ENCODE measurements at regions not wholly inside any gene's neighbourhood (a gene's known extent, or its start where the extent isn't known, plus 50 kb on each side); places are given as distances from the start of the nearest gene placed in this dataset.

- Histone ChIP-seq H3K27ac (ENCODE audit: low read depth, low read length, poor library complexity, severe bottlenecking) (no peak overlapping the region), H3K4me1 (ENCODE audit: insufficient read depth, low read length, poor library complexity, severe bottlenecking) (peaks cover 13% of the 10 kb centered on the region), H3K9me3 (ENCODE audit: low read depth, low read length, poor library complexity, severe bottlenecking) (no peaks in the 10 kb centered on the region), H3K36me3 (ENCODE audit: insufficient read depth, low read length, poor library complexity, severe bottlenecking) (no peaks in the 10 kb centered on the region), H3K4me3 (ENCODE audit: low read depth, low read length, poor library complexity, severe bottlenecking) (no peak overlapping the region), H3K27me3 (replicated peaks; ENCODE audit: insufficient read depth, low read depth, low read length, poor library complexity) (no peaks in the 10 kb centered on the region)
- BruUV-seq (replicated peaks) = no TSS peak
- intact Hi-C loops (cut with micrococcal nuclease; ENCODE audit: unreplicated experiment) = no loop called here
- ChIA-PET CTCF (interaction anchor here (0.6 to 1.0 kb wide), 2 partner anchors 12 to 14 kb away, joined by 7 to 9 read pairs; no protein-coding TSS in a partner anchor), POLR2A (ENCODE audit: low non-redundant PET) (no interaction called here)
- peak; percentile 42 for DNase-seq (ENCODE audit: low spot score)
- TF ChIP-seq CTCF (conservative IDR thresholded peaks at IDR 0.05; ENCODE audit: low read depth, low read length) (peak; percentile 73), EZH2 (IDR thresholded peaks at IDR 0.05; ENCODE audit: borderline replicate concordance, low read depth, low read length, poor library complexity, severe bottlenecking) (no peak)
Measured at GRCh38 chr5:39578887-39579497, 154.2 kb upstream of the DAB2 start.

GRCh38 chr5:39577529-39577928, 152.7 kb upstream of the DAB2 start:
- ChIA-PET POLR2A (ENCODE audit: low non-redundant PET) (no interaction called here), CTCF (no interaction called here)
- Histone ChIP-seq H3K4me1 (ENCODE audit: insufficient read depth, low read length, poor library complexity, severe bottlenecking) (peaks cover 13% of the 10 kb centered on the region), H3K27me3 (replicated peaks; ENCODE audit: insufficient read depth, low read depth, low read length, poor library complexity) (peaks cover 2% of the 10 kb centered on the region), H3K4me3 (ENCODE audit: low read depth, low read length, poor library complexity, severe bottlenecking) (no peak overlapping the region), H3K9me3 (ENCODE audit: low read depth, low read length, poor library complexity, severe bottlenecking) (no peaks in the 10 kb centered on the region), H3K36me3 (ENCODE audit: insufficient read depth, low read length, poor library complexity, severe bottlenecking) (no peaks in the 10 kb centered on the region), H3K27ac (ENCODE audit: low read depth, low read length, poor library complexity, severe bottlenecking) (no peak overlapping the region)
- BruUV-seq (replicated peaks) = no TSS peak
- DNase-seq (ENCODE audit: low spot score) = no peak
- intact Hi-C loops (cut with micrococcal nuclease; ENCODE audit: unreplicated experiment) = no loop called here
- TF ChIP-seq CTCF (conservative IDR thresholded peaks at IDR 0.05; ENCODE audit: low read depth, low read length) (no peak), EZH2 (IDR thresholded peaks at IDR 0.05; ENCODE audit: borderline replicate concordance, low read depth, low read length, poor library complexity, severe bottlenecking) (no peak)

- Histone ChIP-seq H3K27ac (ENCODE audit: low read depth, low read length, poor library complexity, severe bottlenecking) (no peak overlapping the region), H3K4me3 (ENCODE audit: low read depth, low read length, poor library complexity, severe bottlenecking) (no peak overlapping the region), H3K27me3 (replicated peaks; ENCODE audit: insufficient read depth, low read depth, low read length, poor library complexity) (peaks cover 11% of the 10 kb centered on the region), H3K4me1 (ENCODE audit: insufficient read depth, low read length, poor library complexity, severe bottlenecking) (no peaks in the 10 kb centered on the region), H3K36me3 (ENCODE audit: insufficient read depth, low read length, poor library complexity, severe bottlenecking) (no peaks in the 10 kb centered on the region), H3K9me3 (ENCODE audit: low read depth, low read length, poor library complexity, severe bottlenecking) (no peaks in the 10 kb centered on the region)
- POLR2A ChIA-PET (ENCODE audit: low non-redundant PET) = interaction anchor here (0.5 kb wide), 1 partner anchor 208 kb away, joined by 3 read pairs; no protein-coding TSS in a partner anchor
- no peak for TF ChIP-seq EZH2 (IDR thresholded peaks at IDR 0.05; ENCODE audit: borderline replicate concordance, low read depth, low read length, poor library complexity, severe bottlenecking)
- peak; percentile 70 for TF ChIP-seq CTCF (conservative IDR thresholded peaks at IDR 0.05; ENCODE audit: low read depth, low read length)
- BruUV-seq (replicated peaks) = no TSS peak
- DNase-seq (ENCODE audit: low spot score) = peak; percentile 65
- CTCF ChIA-PET = interaction anchor here (2.4 kb wide), 1 partner anchor 353 kb away, joined by 7 read pairs; no protein-coding TSS in a partner anchor
- intact Hi-C loops (cut with micrococcal nuclease; ENCODE audit: unreplicated experiment) = loop anchor here (1.0 to 2.0 kb wide), 3 partner anchors 194 to 418 kb away; no protein-coding TSS in a partner anchor
Measured at GRCh38 chr5:39570403-39571027, 145.7 kb upstream of the DAB2 start.

All from A673 (cell line).